ENCODE measurements at regions not wholly inside any gene's neighbourhood (a gene's known extent, or its start where the extent isn't known, plus 50 kb on each side); places are given as distances from the start of the nearest gene placed in this dataset.

DNA sequence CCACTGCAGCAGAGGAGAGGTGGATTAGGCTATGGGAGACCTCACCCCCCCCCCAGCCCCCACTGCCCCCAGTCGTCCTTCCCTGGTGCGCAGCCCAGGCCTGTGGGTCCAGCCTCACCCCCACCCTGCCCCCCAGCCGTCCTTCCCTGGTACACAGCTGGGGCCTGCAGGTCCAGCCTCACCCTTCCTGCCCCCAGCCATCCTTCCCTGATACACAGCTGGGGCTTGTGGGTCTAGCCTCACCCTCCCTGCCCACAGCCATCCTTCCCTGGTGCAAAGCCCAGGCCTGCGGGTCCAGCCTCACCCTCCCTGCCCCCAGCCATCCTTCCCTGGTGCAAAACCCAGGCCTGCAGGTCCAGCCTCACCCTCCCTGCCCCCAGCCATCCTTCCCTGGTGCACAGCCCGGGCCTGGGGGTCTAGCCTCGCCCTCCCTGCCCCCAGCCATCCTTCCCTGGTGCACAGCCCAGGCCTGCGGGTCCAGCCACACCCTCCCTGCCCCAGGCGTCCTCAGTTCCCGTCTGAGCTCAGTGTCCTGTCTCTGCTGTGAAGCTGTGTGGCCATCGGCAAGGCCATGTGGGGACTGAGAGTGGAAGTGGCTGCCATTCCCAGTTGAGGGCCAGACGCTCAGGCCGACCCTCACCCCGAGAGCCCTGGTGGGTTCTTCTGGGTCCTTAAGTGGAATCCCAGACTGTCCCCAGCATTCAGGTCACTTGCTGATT is 86.8 kb upstream of the SNTG2 start:
- TF ChIP-seq ZNF214 (tag by site-specific recombination; IDR thresholded peaks at IDR 0.05; ENCODE audit: borderline replicate concordance) (no peak), ZBTB20 (tag by site-specific recombination; IDR thresholded peaks at IDR 0.05) (no peak)
- TF ChIP-seq, protein P1, sequence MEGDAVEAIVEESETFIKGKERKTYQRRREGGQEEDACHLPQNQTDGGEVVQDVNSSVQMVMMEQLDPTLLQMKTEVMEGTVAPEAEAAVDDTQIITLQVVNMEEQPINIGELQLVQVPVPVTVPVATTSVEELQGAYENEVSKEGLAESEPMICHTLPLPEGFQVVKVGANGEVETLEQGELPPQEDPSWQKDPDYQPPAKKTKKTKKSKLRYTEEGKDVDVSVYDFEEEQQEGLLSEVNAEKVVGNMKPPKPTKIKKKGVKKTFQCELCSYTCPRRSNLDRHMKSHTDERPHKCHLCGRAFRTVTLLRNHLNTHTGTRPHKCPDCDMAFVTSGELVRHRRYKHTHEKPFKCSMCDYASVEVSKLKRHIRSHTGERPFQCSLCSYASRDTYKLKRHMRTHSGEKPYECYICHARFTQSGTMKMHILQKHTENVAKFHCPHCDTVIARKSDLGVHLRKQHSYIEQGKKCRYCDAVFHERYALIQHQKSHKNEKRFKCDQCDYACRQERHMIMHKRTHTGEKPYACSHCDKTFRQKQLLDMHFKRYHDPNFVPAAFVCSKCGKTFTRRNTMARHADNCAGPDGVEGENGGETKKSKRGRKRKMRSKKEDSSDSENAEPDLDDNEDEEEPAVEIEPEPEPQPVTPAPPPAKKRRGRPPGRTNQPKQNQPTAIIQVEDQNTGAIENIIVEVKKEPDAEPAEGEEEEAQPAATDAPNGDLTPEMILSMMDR (tag by site-specific recombination; IDR thresholded peaks at IDR 0.05) = no peak
